SK-N-SH (cell line): ENCODE measurements at regions not wholly inside any gene's neighbourhood (a gene's known extent, or its start where the extent isn't known, plus 50 kb on each side); places are given as distances from the start of the nearest gene placed in this dataset.

Source experiments
- CTCF ChIA-PET: fragments of 300-600, 350-600 bp; formaldehyde crosslinking; extraction: SDS; loops from one replicate; lab custom pipeline; 2021; lab: Yijun Ruan, JAX
- POLR2A ChIA-PET: fragments of 350-600 bp; sonication (Branson Sonifier 250); formaldehyde crosslinking; extraction: SDS; loops from one replicate; lab custom pipeline; 2020; ENCODE audit warnings: antibody characterized with exemption, inconsistent platforms; lab: Yijun Ruan, JAX
- DNase-seq: peaks from one replicate; pipeline ENCODE4 v3.0.0; 2012
- H2AFZ ChIP-seq: fragments of 200-600 bp; sonication (generic); 2 replicates; pipeline ENCODE4 v1.8.1; 2016; ENCODE audit warnings: antibody characterized with exemption, mild to moderate bottlenecking, low read depth
- H3F3A ChIP-seq: fragments of 200-600 bp; sonication (generic); replicated peaks from 2 replicates; pipeline ENCODE3; 2016; ENCODE audit warnings: antibody characterized with exemption, mild to moderate bottlenecking; ENCODE audit not compliant: insufficient read depth
- H3K27ac ChIP-seq, 2 experiments: fragments of 200-500 bp in 1 of 2; fragments of 200-600 bp in 1 of 2; sonication (Bioruptor generic) in 1 of 2; sonication (generic), shearing (Covaris generic) in 1 of 2; 2 replicates each; pipeline versions ENCODE4 v1.5.1 to v1.6.1; 2014 to 2016; ENCODE audit warnings: low read depth in 2 of 2, inconsistent platforms in 1 of 2, low read length in 1 of 2, mild to moderate bottlenecking in 1 of 2, mixed read lengths in 1 of 2
- H3K27me3 ChIP-seq: fragments of 200-600 bp; sonication (generic), shearing (Covaris generic); 2 replicates; pipeline ENCODE4 v1.6.1; 2016; ENCODE audit warnings: mixed run types; ENCODE audit not compliant: insufficient read depth
- H3K36me3 ChIP-seq, 2 experiments: fragments of 200-500 bp in 1 of 2; fragments of 200-600 bp in 1 of 2; sonication (Bioruptor generic) in 1 of 2; sonication (generic) in 1 of 2; replicated peaks in 1 of 2; 2 replicates each; pipeline versions ENCODE3 to v1.5.1; 2014 to 2016; ENCODE audit warnings: low read length in 1 of 2, mild to moderate bottlenecking in 1 of 2; ENCODE audit not compliant: insufficient read depth in 2 of 2, control insufficient read depth in 1 of 2
- H3K4me1 ChIP-seq, 2 experiments: fragments of 200-500 bp in 1 of 2; fragments of 200-600 bp in 1 of 2; sonication (Bioruptor generic) in 1 of 2; sonication (generic), shearing (Covaris generic) in 1 of 2; 2 replicates each; pipeline versions ENCODE4 v1.5.1 to v1.6.1; 2014 to 2016; ENCODE audit warnings: low read depth in 1 of 2, low read length in 1 of 2, mixed run types in 1 of 2; ENCODE audit not compliant: insufficient read depth in 2 of 2, control insufficient read depth in 1 of 2
- H3K4me2 ChIP-seq: fragments of 200-600 bp; sonication (generic), shearing (Covaris generic); 2 replicates; pipeline ENCODE4 v1.6.1; 2017; ENCODE audit warnings: mixed run types
- H3K4me3 ChIP-seq, 2 experiments: fragments of 200-500 bp in 1 of 2; fragments of 200-600 bp in 1 of 2; sonication (Bioruptor generic) in 1 of 2; sonication (generic), shearing (Covaris generic) in 1 of 2; 2 replicates each; pipeline versions ENCODE4 v1.5.1 to v1.8.1; 2014 to 2016; ENCODE audit warnings: low read depth in 2 of 2, inconsistent platforms in 1 of 2, low read length in 1 of 2, mild to moderate bottlenecking in 1 of 2, mixed read lengths in 1 of 2, moderate library complexity in 1 of 2
- H3K79me2 ChIP-seq: fragments of 200-600 bp; sonication (generic); 2 replicates; pipeline ENCODE4 v1.8.1; 2017; ENCODE audit warnings: mild to moderate bottlenecking; ENCODE audit not compliant: insufficient read depth
- H3K9ac ChIP-seq: fragments of 200-600 bp; sonication (generic); 2 replicates; pipeline ENCODE4 v1.6.1; 2017; ENCODE audit warnings: mixed run types
- H3K9me2 ChIP-seq: fragments of 200-600 bp; sonication (generic); 2 replicates; pipeline ENCODE4 v1.6.1; 2017; ENCODE audit warnings: mixed run types
- H3K9me3 ChIP-seq: fragments of 200-600 bp; sonication (generic); 2 replicates; pipeline ENCODE4 v1.6.1; 2017; ENCODE audit warnings: mixed run types, mild to moderate bottlenecking, moderate library complexity
- H4K20me1 ChIP-seq: fragments of 200-600 bp; sonication (generic); 2 replicates; pipeline ENCODE4 v1.6.1; 2017; ENCODE audit warnings: mild to moderate bottlenecking, mixed run types; ENCODE audit not compliant: insufficient read depth
- CHD2 ChIP-seq: fragments of 150-350 bp; IDR thresholded peaks from 2 replicates; pipeline ENCODE4 v1.6.1; 2018; ENCODE audit warnings: low read length; ENCODE audit not compliant: partially characterized antibody
- CTCF ChIP-seq: fragments of 200-600 bp; sonication (generic); IDR thresholded peaks from 2 replicates; pipeline ENCODE4 v1.6.1; 2017; ENCODE audit warnings: antibody characterized with exemption, mild to moderate bottlenecking, moderate library complexity
- ELF1 ChIP-seq: IDR thresholded peaks from 2 replicates; pipeline ENCODE4 v1.4.0; 2012
- FOXM1 ChIP-seq: IDR thresholded peaks from 2 replicates; pipeline ENCODE4 v1.4.0; 2012; ENCODE audit warnings: low read depth, mild to moderate bottlenecking
- GABPA ChIP-seq: IDR thresholded peaks from 2 replicates; pipeline ENCODE4 v1.4.0; 2012; ENCODE audit warnings: low read depth, mild to moderate bottlenecking
- MXI1 ChIP-seq: IDR thresholded peaks from 2 replicates; pipeline ENCODE4 v1.6.1; 2012; ENCODE audit warnings: mild to moderate bottlenecking, low read depth, low read length, improper control_type of control experiment
- PBX3 ChIP-seq: IDR thresholded peaks from 2 replicates; pipeline ENCODE4; 2012
- SMC3 ChIP-seq: IDR thresholded peaks from 2 replicates; pipeline ENCODE4 v1.6.1; 2012; ENCODE audit warnings: low read depth, low read length, improper control_type of control experiment
- TAF1 ChIP-seq: IDR thresholded peaks from 2 replicates; pipeline ENCODE4 v1.6.1; 2012; ENCODE audit warnings: low read depth, mild to moderate bottlenecking, low read length, moderate library complexity, borderline replicate concordance
- WGBS: methylation state at CpG from one replicate; pipeline ENCODE4 v1.1.6; 2017; ENCODE audit warnings: low lambda C conversion rate; 5-methylcytosine and 5-hydroxymethylcytosine counted together

DNA sequence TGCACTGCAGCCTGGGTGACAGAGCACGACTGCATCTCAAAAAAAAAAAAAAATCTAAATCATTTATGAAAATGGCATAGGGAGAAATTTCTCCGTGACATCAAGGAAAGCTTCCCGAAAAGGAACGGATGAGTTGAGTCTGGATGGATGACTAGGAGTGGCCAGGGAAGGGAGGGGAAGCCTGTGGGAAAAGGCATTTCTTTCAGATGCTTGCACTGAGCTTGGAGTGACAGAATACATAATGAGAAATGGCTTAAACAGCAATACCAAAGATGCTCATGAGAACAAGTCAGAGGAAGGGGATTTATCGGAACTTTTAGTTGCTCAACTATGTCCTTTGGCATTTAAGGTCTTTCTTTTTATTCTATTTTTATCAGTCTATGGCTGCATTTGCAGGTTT is 1369.2 kb upstream of the TMEM132C start:
- Histone ChIP-seq H3K79me2 (no peaks in the 10 kb centered on the region), H3K9ac (no peak overlapping the region), H3K9me3 (no peaks in the 10 kb centered on the region), H3K4me2 (no peak overlapping the region), H3K4me1 (no peaks in the 10 kb centered on the region; a peak in 1 of 4 replicates), H3K27me3 (no peaks in the 10 kb centered on the region), H4K20me1 (no peaks in the 10 kb centered on the region), H3K27ac (no peak overlapping the region), H3F3A (no peaks in the 10 kb centered on the region), H3K4me3 (no peak overlapping the region), H2AFZ (no peak overlapping the region), H3K9me2 (no peaks in the 10 kb centered on the region), H3K36me3 (no peaks in the 10 kb centered on the region)
- no peak for DNase-seq
- TF ChIP-seq FOXM1 (no peak), TAF1 (no peak), CHD2 (no peak), MXI1 (no peak), PBX3 (no peak), ELF1 (no peak)
- ChIA-PET CTCF (interaction anchor here (0.7 kb wide), 1 partner anchor 146 kb away, joined by 3 read pairs; no protein-coding TSS in a partner anchor), POLR2A (no interaction called here)
- WGBS, result 63% methylated on average over 5 of the region's 5 CpGs

DNA sequence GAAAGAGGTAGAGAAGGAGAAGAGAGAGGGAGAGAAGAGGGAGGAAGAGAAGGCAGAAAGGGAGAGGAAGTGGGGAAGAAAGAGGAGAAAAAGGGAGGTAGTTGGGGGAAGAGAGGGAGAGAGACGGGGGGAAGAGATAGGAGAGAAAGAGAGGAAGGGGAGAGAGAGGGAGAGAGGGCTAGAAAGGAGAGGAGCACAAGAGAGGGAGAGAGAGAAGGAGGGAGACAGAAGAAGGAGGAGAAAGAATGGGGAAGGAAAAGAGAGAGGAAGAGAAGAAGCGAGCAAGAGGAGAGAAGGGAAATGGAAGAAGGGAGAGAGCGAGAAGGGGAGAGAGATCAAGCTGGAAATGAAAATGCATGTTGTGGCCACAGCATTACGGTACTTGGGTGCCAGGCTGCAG is 1368.4 kb upstream of the TMEM132C start:
- H3K4me3 ChIP-seq, result no peak overlapping the region
- no peaks in the 10 kb centered on the region for H3K36me3 ChIP-seq
- no peaks in the 10 kb centered on the region for H3K79me2 ChIP-seq
- no peak overlapping the region for H3K9ac ChIP-seq
- CTCF ChIA-PET, result no interaction called here
- WGBS, result 33% methylated on average over 4 of the region's 4 CpGs
- H3K4me1 ChIP-seq, result no peaks in the 10 kb centered on the region; a peak in 1 of 4 replicates
- no peaks in the 10 kb centered on the region for H3F3A ChIP-seq
- H3K27ac ChIP-seq, result no peak overlapping the region
- no peaks in the 10 kb centered on the region for H3K9me3 ChIP-seq
- no peak overlapping the region for H3K4me2 ChIP-seq
- no peaks in the 10 kb centered on the region for H3K27me3 ChIP-seq
- H3K9me2 ChIP-seq, result no peaks in the 10 kb centered on the region
- H2AFZ ChIP-seq, result no peak overlapping the region
- POLR2A ChIA-PET, result no interaction called here
- no peak for TF ChIP-seq SMC3
- DNase-seq, result no peak
- H4K20me1 ChIP-seq, result no peaks in the 10 kb centered on the region

GRCh38 chr12:126899926-126900792 is 1366.8 kb upstream of the TMEM132C start:
- Histone ChIP-seq H3K9ac (no peak overlapping the region), H3K27ac (no peak overlapping the region), H3K9me3 (no peaks in the 10 kb centered on the region), H4K20me1 (no peaks in the 10 kb centered on the region), H2AFZ (no peak overlapping the region), H3F3A (no peaks in the 10 kb centered on the region), H3K4me1 (no peaks in the 10 kb centered on the region; a peak in 1 of 4 replicates), H3K36me3 (no peaks in the 10 kb centered on the region), H3K4me2 (no peak overlapping the region), H3K4me3 (no peak overlapping the region), H3K27me3 (no peaks in the 10 kb centered on the region), H3K9me2 (no peaks in the 10 kb centered on the region), H3K79me2 (no peaks in the 10 kb centered on the region)
- ChIA-PET POLR2A (no interaction called here), CTCF (no interaction called here)
- 38% methylated on average over 28 of the region's 31 CpGs for WGBS
- no peak for DNase-seq
- TF ChIP-seq CTCF (no peak), GABPA (no peak)
